ENCODE measurements at regions not wholly inside any gene's neighbourhood (a gene's known extent, or its start where the extent isn't known, plus 50 kb on each side); places are given as distances from the start of the nearest gene placed in this dataset.

DNA sequence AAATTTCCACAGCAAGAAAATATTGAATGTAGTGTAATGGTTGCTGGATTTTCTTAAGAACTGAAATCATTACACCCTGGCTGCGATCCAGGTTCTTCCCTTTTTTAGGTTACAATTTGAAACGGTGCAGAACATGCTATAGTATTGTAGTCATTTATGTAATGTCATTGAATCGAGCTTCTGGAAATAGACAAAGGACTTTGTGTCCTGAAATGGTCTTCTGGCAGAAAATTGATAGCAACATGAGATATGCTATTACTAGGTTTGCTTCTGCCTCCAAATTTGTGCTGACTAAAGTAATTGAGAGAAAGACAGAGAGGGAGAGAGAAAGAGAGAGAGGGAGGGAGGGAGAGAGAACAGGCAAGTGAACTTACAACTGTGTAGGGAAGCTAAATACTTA lies 146.2 kb upstream of the NFIA start:
- Histone ChIP-seq H3F3A (ENCODE audit: insufficient read depth, low read length, poor library complexity, severe bottlenecking) (no peaks in the 10 kb centered on the region), H3K9me3 (ENCODE audit: low read length) (no peaks in the 10 kb centered on the region), H3K79me2 (replicated peaks; ENCODE audit: insufficient read depth, low read length) (no peaks in the 10 kb centered on the region), H3K9me2 (ENCODE audit: insufficient read depth, low read length) (no peaks in the 10 kb centered on the region), H3K27ac (ENCODE audit: low read length) (no peak overlapping the region), H2AFZ (ENCODE audit: low read depth, low read length) (no peak overlapping the region), H4K20me1 (ENCODE audit: insufficient read depth) (no peaks in the 10 kb centered on the region), H3K4me2 (ENCODE audit: low read length) (no peak overlapping the region), H3K9ac (ENCODE audit: low read length) (no peak overlapping the region), H3K27me3 (ENCODE audit: insufficient read depth, low read depth, low read length) (no peaks in the 10 kb centered on the region), H3K4me3 (ENCODE audit: low read length) (no peak overlapping the region), H3K36me3 (ENCODE audit: insufficient read depth, low read length) (no peaks in the 10 kb centered on the region)
- TF ChIP-seq, protein P1, sequence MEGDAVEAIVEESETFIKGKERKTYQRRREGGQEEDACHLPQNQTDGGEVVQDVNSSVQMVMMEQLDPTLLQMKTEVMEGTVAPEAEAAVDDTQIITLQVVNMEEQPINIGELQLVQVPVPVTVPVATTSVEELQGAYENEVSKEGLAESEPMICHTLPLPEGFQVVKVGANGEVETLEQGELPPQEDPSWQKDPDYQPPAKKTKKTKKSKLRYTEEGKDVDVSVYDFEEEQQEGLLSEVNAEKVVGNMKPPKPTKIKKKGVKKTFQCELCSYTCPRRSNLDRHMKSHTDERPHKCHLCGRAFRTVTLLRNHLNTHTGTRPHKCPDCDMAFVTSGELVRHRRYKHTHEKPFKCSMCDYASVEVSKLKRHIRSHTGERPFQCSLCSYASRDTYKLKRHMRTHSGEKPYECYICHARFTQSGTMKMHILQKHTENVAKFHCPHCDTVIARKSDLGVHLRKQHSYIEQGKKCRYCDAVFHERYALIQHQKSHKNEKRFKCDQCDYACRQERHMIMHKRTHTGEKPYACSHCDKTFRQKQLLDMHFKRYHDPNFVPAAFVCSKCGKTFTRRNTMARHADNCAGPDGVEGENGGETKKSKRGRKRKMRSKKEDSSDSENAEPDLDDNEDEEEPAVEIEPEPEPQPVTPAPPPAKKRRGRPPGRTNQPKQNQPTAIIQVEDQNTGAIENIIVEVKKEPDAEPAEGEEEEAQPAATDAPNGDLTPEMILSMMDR (IDR thresholded peaks at IDR 0.05; ENCODE audit: poor library complexity, severe bottlenecking) = no peak
- no peak for TF ChIP-seq POLR2AphosphoS5 (IDR thresholded peaks at IDR 0.05)
- no peak for TF ChIP-seq RAD21 (conservative IDR thresholded peaks at IDR 0.05)
- TF ChIP-seq EP300 (conservative IDR thresholded peaks at IDR 0.05; ENCODE audit: poor library complexity, severe bottlenecking) = no peak
- no peak for TF ChIP-seq TAF1 (IDR thresholded peaks at IDR 0.05; ENCODE audit: low read depth)
- TF ChIP-seq SMC3 (conservative IDR thresholded peaks at IDR 0.05; ENCODE audit: poor library complexity) = no peak
- no peak for TF ChIP-seq MXI1 (conservative IDR thresholded peaks at IDR 0.05; ENCODE audit: poor library complexity, severe bottlenecking)
- TF ChIP-seq, protein P2, sequence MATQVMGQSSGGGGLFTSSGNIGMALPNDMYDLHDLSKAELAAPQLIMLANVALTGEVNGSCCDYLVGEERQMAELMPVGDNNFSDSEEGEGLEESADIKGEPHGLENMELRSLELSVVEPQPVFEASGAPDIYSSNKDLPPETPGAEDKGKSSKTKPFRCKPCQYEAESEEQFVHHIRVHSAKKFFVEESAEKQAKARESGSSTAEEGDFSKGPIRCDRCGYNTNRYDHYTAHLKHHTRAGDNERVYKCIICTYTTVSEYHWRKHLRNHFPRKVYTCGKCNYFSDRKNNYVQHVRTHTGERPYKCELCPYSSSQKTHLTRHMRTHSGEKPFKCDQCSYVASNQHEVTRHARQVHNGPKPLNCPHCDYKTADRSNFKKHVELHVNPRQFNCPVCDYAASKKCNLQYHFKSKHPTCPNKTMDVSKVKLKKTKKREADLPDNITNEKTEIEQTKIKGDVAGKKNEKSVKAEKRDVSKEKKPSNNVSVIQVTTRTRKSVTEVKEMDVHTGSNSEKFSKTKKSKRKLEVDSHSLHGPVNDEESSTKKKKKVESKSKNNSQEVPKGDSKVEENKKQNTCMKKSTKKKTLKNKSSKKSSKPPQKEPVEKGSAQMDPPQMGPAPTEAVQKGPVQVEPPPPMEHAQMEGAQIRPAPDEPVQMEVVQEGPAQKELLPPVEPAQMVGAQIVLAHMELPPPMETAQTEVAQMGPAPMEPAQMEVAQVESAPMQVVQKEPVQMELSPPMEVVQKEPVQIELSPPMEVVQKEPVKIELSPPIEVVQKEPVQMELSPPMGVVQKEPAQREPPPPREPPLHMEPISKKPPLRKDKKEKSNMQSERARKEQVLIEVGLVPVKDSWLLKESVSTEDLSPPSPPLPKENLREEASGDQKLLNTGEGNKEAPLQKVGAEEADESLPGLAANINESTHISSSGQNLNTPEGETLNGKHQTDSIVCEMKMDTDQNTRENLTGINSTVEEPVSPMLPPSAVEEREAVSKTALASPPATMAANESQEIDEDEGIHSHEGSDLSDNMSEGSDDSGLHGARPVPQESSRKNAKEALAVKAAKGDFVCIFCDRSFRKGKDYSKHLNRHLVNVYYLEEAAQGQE (IDR thresholded peaks at IDR 0.05; ENCODE audit: borderline replicate concordance) = no peak
- TF ChIP-seq EZH2 (IDR thresholded peaks at IDR 0.05; ENCODE audit: borderline replicate concordance, insufficient read depth, low read length, poor library complexity, severe bottlenecking) = no peak

DNA sequence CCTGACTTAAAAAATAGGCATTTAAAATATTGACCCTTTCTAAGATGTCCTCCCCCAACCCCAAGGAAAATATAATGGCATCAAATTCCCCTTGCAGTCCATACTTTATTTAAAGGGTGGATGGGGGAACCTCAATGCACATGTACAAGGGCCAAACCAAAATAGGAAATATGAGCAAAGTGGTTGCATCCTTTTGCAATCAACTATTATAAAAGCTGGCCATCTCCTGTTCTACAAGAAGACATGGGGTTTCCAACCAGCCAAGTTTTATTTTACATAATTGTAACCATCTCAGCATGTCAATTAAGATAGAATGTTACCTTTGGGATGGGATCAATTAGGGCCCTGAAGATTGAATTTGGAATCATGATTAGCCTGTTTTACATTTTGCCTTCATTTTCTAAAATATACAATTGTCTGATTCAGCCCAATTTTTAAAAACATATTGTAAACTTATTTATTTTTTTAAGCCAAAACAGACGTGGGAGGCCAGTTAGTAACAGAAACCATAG lies 146.7 kb upstream of the NFIA start:
- no peak overlapping the region for H3K27ac ChIP-seq (ENCODE audit: low read length)
- H2AFZ ChIP-seq (ENCODE audit: low read depth, low read length) = no peak overlapping the region
- TF ChIP-seq, protein P1 (IDR thresholded peaks at IDR 0.05; ENCODE audit: poor library complexity, severe bottlenecking) = no peak
- no peak for TF ChIP-seq MXI1 (conservative IDR thresholded peaks at IDR 0.05; ENCODE audit: poor library complexity, severe bottlenecking)
- TF ChIP-seq SMC3 (conservative IDR thresholded peaks at IDR 0.05; ENCODE audit: poor library complexity) = no peak
- no peak for TF ChIP-seq EP300 (conservative IDR thresholded peaks at IDR 0.05; ENCODE audit: poor library complexity, severe bottlenecking)
- no peak for TF ChIP-seq EZH2 (IDR thresholded peaks at IDR 0.05; ENCODE audit: borderline replicate concordance, insufficient read depth, low read length, poor library complexity, severe bottlenecking)
- no peak for TF ChIP-seq TAF1 (IDR thresholded peaks at IDR 0.05; ENCODE audit: low read depth)
- TF ChIP-seq RAD21 (conservative IDR thresholded peaks at IDR 0.05) = no peak
- no peak for TF ChIP-seq POLR2AphosphoS5 (IDR thresholded peaks at IDR 0.05)
- TF ChIP-seq, protein P2 (IDR thresholded peaks at IDR 0.05; ENCODE audit: borderline replicate concordance) = no peak
- no peak overlapping the region for H3K4me3 ChIP-seq (ENCODE audit: low read length)
- no peaks in the 10 kb centered on the region for H3F3A ChIP-seq (ENCODE audit: insufficient read depth, low read length, poor library complexity, severe bottlenecking)
- H3K9me2 ChIP-seq (ENCODE audit: insufficient read depth, low read length) = no peaks in the 10 kb centered on the region
- no peaks in the 10 kb centered on the region for H4K20me1 ChIP-seq (ENCODE audit: insufficient read depth)
- H3K27me3 ChIP-seq (ENCODE audit: insufficient read depth, low read depth, low read length) = no peaks in the 10 kb centered on the region
- H3K9me3 ChIP-seq (ENCODE audit: low read length) = no peaks in the 10 kb centered on the region
- H3K36me3 ChIP-seq (ENCODE audit: insufficient read depth, low read length) = no peaks in the 10 kb centered on the region
- no peaks in the 10 kb centered on the region for H3K79me2 ChIP-seq (replicated peaks; ENCODE audit: insufficient read depth, low read length)
- no peak overlapping the region for H3K9ac ChIP-seq (ENCODE audit: low read length)
- no peak overlapping the region for H3K4me2 ChIP-seq (ENCODE audit: low read length)
